ENCODE measurements at regions not wholly inside any gene's neighbourhood (a gene's known extent, or its start where the extent isn't known, plus 50 kb on each side); places are given as distances from the start of the nearest gene placed in this dataset.

DNA sequence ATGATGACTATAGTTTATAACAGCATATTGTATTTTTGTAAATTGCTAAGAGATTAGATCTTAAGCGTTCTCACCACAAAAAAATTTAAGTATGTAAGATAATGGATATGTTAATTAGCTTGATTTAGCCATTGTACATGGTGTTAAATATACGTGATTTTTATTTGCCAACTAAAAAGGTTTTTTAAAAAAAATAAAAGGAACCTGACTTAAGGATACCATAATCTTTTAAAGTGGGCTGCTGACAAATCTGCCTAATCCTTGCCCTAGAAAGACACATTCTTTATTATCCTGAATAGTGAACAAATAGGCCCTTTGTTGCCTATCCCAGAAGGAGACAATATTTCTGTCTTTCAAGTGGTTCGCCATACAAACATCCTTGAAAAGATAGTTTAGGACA is 94.6 kb upstream of the FAM47C start:
- no peak for TF ChIP-seq CREB1 (IDR thresholded peaks at IDR 0.05; ENCODE audit: low read depth)
- TF ChIP-seq RAD21 (IDR thresholded peaks at IDR 0.05; ENCODE audit: low read depth), result no peak
- TF ChIP-seq YY1 (IDR thresholded peaks at IDR 0.05; ENCODE audit: low read depth), result no peak
- TF ChIP-seq CEBPB (IDR thresholded peaks at IDR 0.05), result no peak

Data from Ishikawa (cell line).